B cell (primary cell): ENCODE measurements at regions not wholly inside any gene's neighbourhood (a gene's known extent, or its start where the extent isn't known, plus 50 kb on each side); places are given as distances from the start of the nearest gene placed in this dataset.

Experiments
- CTCF ChIP-seq: fragments of 200-600 bp; IDR thresholded peaks from one replicate; pipeline ENCODE4 v1.8.0; 2022; ENCODE audit warnings: antibody characterized with exemption, mild to moderate bottlenecking
- EZH2 ChIP-seq: IDR thresholded peaks from 2 replicates; pipeline ENCODE4 v1.6.1; 2012; ENCODE audit warnings: borderline replicate concordance, low read depth, mild to moderate bottlenecking, moderate library complexity, low read length; ENCODE audit not compliant: insufficient read depth, poor library complexity, severe bottlenecking

- TF ChIP-seq EZH2 (no peak), CTCF (no peak)
Observed at GRCh38 chr3:24048843-24049242, 103.8 kb downstream of the NR1D2 start.
